SK-N-MC (cell line): ENCODE measurements at regions not wholly inside any gene's neighbourhood (a gene's known extent, or its start where the extent isn't known, plus 50 kb on each side); places are given as distances from the start of the nearest gene placed in this dataset.

Experiments
- EZH2 ChIP-seq: fragments of 200-600 bp; sonication (generic); IDR thresholded peaks from one replicate; pipeline ENCODE4 v1.6.1; 2017; ENCODE audit warnings: antibody characterized with exemption
- POLR2AphosphoS5 ChIP-seq: IDR thresholded peaks from 2 replicates; pipeline ENCODE4 v1.6.1; 2012; ENCODE audit warnings: mild to moderate bottlenecking, low read depth, low read length, borderline replicate concordance

DNA sequence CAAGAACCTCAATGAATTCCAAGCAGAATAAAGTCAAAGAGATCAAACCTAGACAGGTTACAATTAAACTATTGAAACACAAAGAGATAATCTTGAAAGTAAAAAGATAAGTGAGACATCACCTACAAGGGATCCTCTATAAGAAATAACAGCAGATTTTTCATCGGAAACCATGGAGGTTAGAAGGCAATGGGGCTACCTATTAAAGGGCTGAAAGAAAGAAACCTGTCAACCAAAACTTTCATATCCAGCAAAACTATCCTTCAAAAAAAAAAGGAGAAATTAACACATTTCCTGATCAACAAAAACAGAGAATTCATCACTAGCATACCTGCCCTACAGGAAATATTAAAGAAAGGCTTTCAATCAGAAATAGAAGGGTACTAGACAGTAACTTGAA lies 244.9 kb downstream of the ARHGAP12 start:
- TF ChIP-seq POLR2AphosphoS5 = no peak
- TF ChIP-seq EZH2 = no peak
